ENCODE measurements at regions not wholly inside any gene's neighbourhood (a gene's known extent, or its start where the extent isn't known, plus 50 kb on each side); places are given as distances from the start of the nearest gene placed in this dataset.

DNA sequence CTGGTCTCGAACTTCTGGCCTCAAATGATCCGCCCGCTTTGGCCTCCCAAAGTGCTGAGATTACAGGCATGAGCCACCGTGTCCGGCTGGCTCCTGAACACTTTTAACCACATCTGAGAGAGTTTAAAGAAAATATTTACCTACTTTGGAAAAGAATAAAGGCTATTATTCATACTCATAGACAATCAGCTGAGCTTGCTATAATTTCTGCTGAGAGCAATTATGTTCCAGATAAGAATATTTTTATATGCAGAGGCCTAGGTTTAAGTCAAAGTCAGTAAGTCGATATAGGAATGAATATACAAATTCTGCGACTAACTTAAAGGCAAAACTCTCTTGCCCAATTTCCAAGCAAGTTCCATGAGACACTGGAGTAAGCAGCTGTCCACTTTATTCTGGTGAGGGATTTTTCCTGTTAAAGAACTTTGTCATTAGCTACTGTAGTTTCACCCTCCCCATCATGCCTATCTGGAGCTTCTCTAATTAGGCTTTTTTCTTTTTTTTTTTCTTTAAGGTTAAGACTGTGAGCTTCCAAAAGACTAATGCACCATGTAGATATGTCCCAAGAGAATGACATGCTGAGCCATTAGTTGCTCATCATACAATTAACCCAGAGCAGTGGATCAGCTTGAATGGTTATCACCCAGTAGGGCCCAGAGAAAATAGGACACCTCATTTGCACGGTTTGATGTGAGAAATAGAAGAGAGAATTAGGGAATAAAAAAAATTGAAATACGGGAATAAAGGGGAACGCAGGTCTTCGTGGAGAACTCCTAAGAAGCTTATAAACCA lies 260.1 kb downstream of the KCNE4 start:
- POLR2A ChIA-PET, result no interaction called here
- CTCF ChIA-PET, result no interaction called here

DNA sequence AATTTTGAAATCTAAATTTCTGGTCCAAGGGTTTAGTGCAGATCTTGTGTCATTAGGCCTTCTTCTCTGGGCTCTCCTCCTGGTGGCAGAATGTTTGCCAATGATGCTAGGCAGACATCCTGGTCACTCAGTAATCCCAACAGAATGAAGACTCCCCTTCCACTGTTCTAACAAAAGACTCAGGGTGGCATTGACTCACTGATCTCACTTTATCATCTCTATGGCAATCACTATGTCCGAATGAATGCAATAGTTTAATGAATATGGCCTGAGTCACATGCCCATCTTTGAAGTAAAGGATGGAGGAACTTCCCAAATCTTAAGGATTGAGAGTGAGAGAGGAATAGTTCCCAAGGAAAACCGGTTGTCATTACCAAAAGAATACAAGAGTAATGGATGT lies 261.1 kb downstream of the KCNE4 start:
- POLR2A ChIA-PET, result no interaction called here

More for the DNA sequence above, 260.1 kb downstream of the KCNE4 start:
- H3K9me3 ChIP-seq (ENCODE audit: control insufficient read depth, insufficient read depth, low read length), result no peaks in the 10 kb centered on the region
- no peaks in the 10 kb centered on the region for H3K27me3 ChIP-seq (ENCODE audit: control insufficient read depth, insufficient read depth, low read length)
- H3K27ac ChIP-seq (ENCODE audit: low read depth, low read length), result no peak overlapping the region
- no peak for DNase-seq (ENCODE audit: low read depth, low spot score)
- no peak overlapping the region for H3K4me3 ChIP-seq (ENCODE audit: low read depth, low read length)
- TF ChIP-seq, protein P1, sequence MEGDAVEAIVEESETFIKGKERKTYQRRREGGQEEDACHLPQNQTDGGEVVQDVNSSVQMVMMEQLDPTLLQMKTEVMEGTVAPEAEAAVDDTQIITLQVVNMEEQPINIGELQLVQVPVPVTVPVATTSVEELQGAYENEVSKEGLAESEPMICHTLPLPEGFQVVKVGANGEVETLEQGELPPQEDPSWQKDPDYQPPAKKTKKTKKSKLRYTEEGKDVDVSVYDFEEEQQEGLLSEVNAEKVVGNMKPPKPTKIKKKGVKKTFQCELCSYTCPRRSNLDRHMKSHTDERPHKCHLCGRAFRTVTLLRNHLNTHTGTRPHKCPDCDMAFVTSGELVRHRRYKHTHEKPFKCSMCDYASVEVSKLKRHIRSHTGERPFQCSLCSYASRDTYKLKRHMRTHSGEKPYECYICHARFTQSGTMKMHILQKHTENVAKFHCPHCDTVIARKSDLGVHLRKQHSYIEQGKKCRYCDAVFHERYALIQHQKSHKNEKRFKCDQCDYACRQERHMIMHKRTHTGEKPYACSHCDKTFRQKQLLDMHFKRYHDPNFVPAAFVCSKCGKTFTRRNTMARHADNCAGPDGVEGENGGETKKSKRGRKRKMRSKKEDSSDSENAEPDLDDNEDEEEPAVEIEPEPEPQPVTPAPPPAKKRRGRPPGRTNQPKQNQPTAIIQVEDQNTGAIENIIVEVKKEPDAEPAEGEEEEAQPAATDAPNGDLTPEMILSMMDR (IDR thresholded peaks at IDR 0.05; ENCODE audit: low read depth, low read length), result no peak

GRCh38 chr2:223314811-223315210 lies 262.8 kb downstream of the KCNE4 start:
- Histone ChIP-seq H3K27ac (ENCODE audit: low read depth, low read length) (no peak overlapping the region), H3K4me3 (ENCODE audit: low read depth, low read length) (no peak overlapping the region), H3K9me3 (ENCODE audit: control insufficient read depth, insufficient read depth, low read length) (no peaks in the 10 kb centered on the region), H3K27me3 (ENCODE audit: control insufficient read depth, insufficient read depth, low read length) (no peaks in the 10 kb centered on the region)
- TF ChIP-seq, protein P1 (IDR thresholded peaks at IDR 0.05; ENCODE audit: low read depth, low read length), result no peak
- POLR2A ChIA-PET, result no interaction called here
- CTCF ChIA-PET, result no interaction called here
- no peak for DNase-seq (ENCODE audit: low read depth, low spot score)

More for the DNA sequence above, 261.1 kb downstream of the KCNE4 start:
- TF ChIP-seq, protein P1 (IDR thresholded peaks at IDR 0.05; ENCODE audit: low read depth, low read length), result no peak
- Histone ChIP-seq H3K27me3 (ENCODE audit: control insufficient read depth, insufficient read depth, low read length) (no peaks in the 10 kb centered on the region), H3K9me3 (ENCODE audit: control insufficient read depth, insufficient read depth, low read length) (no peaks in the 10 kb centered on the region), H3K4me3 (ENCODE audit: low read depth, low read length) (no peak overlapping the region), H3K27ac (ENCODE audit: low read depth, low read length) (no peak overlapping the region)
- CTCF ChIA-PET, result no interaction called here
- no peak for DNase-seq (ENCODE audit: low read depth, low spot score)

DNA sequence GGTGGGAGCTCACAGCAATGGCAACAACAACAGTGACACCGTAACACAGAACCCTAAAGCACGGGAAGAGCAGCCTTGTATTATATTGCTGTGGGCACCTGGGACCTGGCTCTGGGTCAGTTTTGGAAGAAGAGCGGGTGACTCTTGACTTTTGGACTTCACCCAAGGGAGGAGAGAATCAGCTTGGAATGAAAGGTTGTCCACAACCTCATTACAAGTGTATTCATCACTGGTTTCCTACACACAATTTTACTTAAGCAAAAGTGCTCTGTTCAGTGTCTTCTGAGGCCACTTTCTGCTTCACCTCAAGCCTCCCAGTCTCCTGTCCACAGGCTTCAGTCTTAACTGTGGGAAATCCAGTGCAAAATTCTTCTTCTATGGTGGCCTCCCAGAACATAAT lies 263.8 kb downstream of the KCNE4 start:
- ChIA-PET CTCF (no interaction called here), POLR2A (no interaction called here)
- Histone ChIP-seq H3K4me3 (ENCODE audit: low read depth, low read length) (no peak overlapping the region), H3K9me3 (ENCODE audit: control insufficient read depth, insufficient read depth, low read length) (no peaks in the 10 kb centered on the region), H3K27ac (ENCODE audit: low read depth, low read length) (no peak overlapping the region), H3K27me3 (ENCODE audit: control insufficient read depth, insufficient read depth, low read length) (no peaks in the 10 kb centered on the region)
- no peak for DNase-seq (ENCODE audit: low read depth, low spot score)
- TF ChIP-seq, protein P1 (IDR thresholded peaks at IDR 0.05; ENCODE audit: low read depth, low read length), result no peak

DNA sequence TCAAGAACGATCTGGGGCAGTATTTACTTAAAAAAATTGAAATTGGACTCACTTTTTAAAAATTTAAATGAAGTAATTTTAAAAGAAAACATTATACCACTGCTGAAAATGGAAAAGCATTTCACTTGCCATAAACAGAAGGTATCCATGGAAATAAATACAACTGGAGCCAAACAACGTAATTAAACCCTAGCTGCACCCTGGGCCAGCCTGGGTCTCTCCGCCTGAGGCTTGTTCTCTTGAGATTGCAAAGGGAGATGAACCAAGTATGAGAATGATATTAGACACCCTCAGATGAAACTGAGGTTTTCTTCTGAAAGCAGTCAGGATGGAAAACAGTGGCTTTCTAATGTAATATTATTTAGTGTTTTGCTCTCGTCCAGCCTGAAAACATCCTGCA lies 264.4 kb downstream of the KCNE4 start:
- DNase-seq (ENCODE audit: low read depth, low spot score), result no peak
- ChIA-PET POLR2A (no interaction called here), CTCF (no interaction called here)
- no peak overlapping the region for H3K27ac ChIP-seq (ENCODE audit: low read depth, low read length)
- no peak overlapping the region for H3K4me3 ChIP-seq (ENCODE audit: low read depth, low read length)
- no peaks in the 10 kb centered on the region for H3K27me3 ChIP-seq (ENCODE audit: control insufficient read depth, insufficient read depth, low read length)
- no peaks in the 10 kb centered on the region for H3K9me3 ChIP-seq (ENCODE audit: control insufficient read depth, insufficient read depth, low read length)
- TF ChIP-seq, protein P1 (IDR thresholded peaks at IDR 0.05; ENCODE audit: low read depth, low read length), result no peak

Measured in AG04450 (cell line).